NCI-H1694 (cell line): ENCODE measurements at regions not wholly inside any gene's neighbourhood (a gene's known extent, or its start where the extent isn't known, plus 50 kb on each side); places are given as distances from the start of the nearest gene placed in this dataset.
"Not testable (repeated sequence)": the region's sequence is repeated elsewhere in the genome, so short reads cannot be mapped to it uniquely, and the experiment has no call there.

Experiments used
- DNase-seq: peaks from one replicate; lab custom pipeline; 2025; lab: John Stamatoyannopoulos, UW

- DNase-seq: no peak
Observed at GRCh38 chr7:67475293-67475692, 478.7 kb downstream of the TYW1 start.

GRCh38 chr7:67478066-67478465 is 481.4 kb downstream of the TYW1 start:
- no peak for DNase-seq

GRCh38 chr7:67484244-67484751 is 487.7 kb downstream of the TYW1 start:
- peak; percentile 83 for DNase-seq

GRCh38 chr7:67486401-67486800 is 489.8 kb downstream of the TYW1 start:
- DNase-seq: no peak

GRCh38 chr7:67487316-67487715 is 490.7 kb downstream of the TYW1 start:
- DNase-seq: no peak

- DNase-seq: no peak
Observed at GRCh38 chr7:67489881-67490280, 493.2 kb downstream of the TYW1 start.

GRCh38 chr7:67493366-67493765 is 496.7 kb downstream of the TYW1 start:
- DNase-seq: peak; percentile 51

GRCh38 chr7:67496589-67496988 is 500.0 kb downstream of the TYW1 start:
- peak; percentile 76 for DNase-seq

- DNase-seq: not testable (repeated sequence)
Observed at GRCh38 chr7:67497914-67498313, 501.3 kb downstream of the TYW1 start.

- no peak for DNase-seq
Observed at GRCh38 chr7:67502929-67503328, 506.3 kb downstream of the TYW1 start.

- no peak for DNase-seq
Observed at GRCh38 chr7:67505449-67505848, 508.8 kb downstream of the TYW1 start.

GRCh38 chr7:67512481-67512880 is 515.8 kb downstream of the TYW1 start:
- DNase-seq: no peak

- DNase-seq: no peak
Observed at GRCh38 chr7:67518580-67518979, 521.9 kb downstream of the TYW1 start.

- no peak for DNase-seq
Observed at GRCh38 chr7:67519171-67519570, 522.5 kb downstream of the TYW1 start.

- DNase-seq: no peak
Observed at GRCh38 chr7:67522504-67522903, 525.9 kb downstream of the TYW1 start.

GRCh38 chr7:67523713-67524112 is 527.1 kb downstream of the TYW1 start:
- no peak for DNase-seq

GRCh38 chr7:67525588-67525987 is 529.0 kb downstream of the TYW1 start:
- no peak for DNase-seq

GRCh38 chr7:67535241-67535989 is 538.8 kb downstream of the TYW1 start:
- no peak for DNase-seq

- DNase-seq: no peak
Observed at GRCh38 chr7:67542916-67543315, 546.3 kb downstream of the TYW1 start.

GRCh38 chr7:67547183-67547907 is 550.7 kb downstream of the TYW1 start:
- no peak for DNase-seq

GRCh38 chr7:67549126-67549525 is 552.5 kb downstream of the TYW1 start:
- DNase-seq: no peak

- no peak for DNase-seq
Observed at GRCh38 chr7:67550801-67551436, 554.3 kb downstream of the TYW1 start.

GRCh38 chr7:67552738-67553137 is 556.1 kb downstream of the TYW1 start:
- no peak for DNase-seq
